ENCODE measurements at regions not wholly inside any gene's neighbourhood (a gene's known extent, or its start where the extent isn't known, plus 50 kb on each side); places are given as distances from the start of the nearest gene placed in this dataset.

GRCh38 chrX:69415698-69416097 is 88.4 kb upstream of the NALF2 start:
- DNase-seq (ENCODE audit: low read depth, low spot score) (no peak), ATAC-seq (no peak)
- Histone ChIP-seq H3K27me3 (ENCODE audit: control insufficient read depth, insufficient read depth, low read length) (no peaks in the 10 kb centered on the region; the same call in 1 of the 2 replicates), H3K4me1 (ENCODE audit: control insufficient read depth, insufficient read depth, low read length) (no peaks in the 10 kb centered on the region), H3K4me3 (ENCODE audit: low read depth in 2 of 2, low read length in 2 of 2) (no peak overlapping the region), H3K9me3 (ENCODE audit: control insufficient read depth, insufficient read depth, low read depth, low read length) (no peaks in the 10 kb centered on the region), H3K27ac (ENCODE audit: low read length) (no peak overlapping the region), H3K36me3 (ENCODE audit: control insufficient read depth, insufficient read depth, low read length) (no peaks in the 10 kb centered on the region)
- intact Hi-C loops (cut with micrococcal nuclease; ENCODE audit: unreplicated experiment): no loop called here
- TF ChIP-seq TCF7L2 (IDR thresholded peaks at IDR 0.05; ENCODE audit: low read depth, low read length) (no peak), SIN3A (IDR thresholded peaks at IDR 0.05; ENCODE audit: borderline replicate concordance, insufficient read depth, low read depth, low read length) (no peak), CTCF (IDR thresholded peaks at IDR 0.05) (no peak), REST (IDR thresholded peaks at IDR 0.05; ENCODE audit: insufficient read depth in 1 of 2, low read depth in 2 of 2, low read length in 1 of 2) (no peak), POLR2AphosphoS5 (IDR thresholded peaks at IDR 0.05; ENCODE audit: low read depth, low read length) (no peak)
- ChIA-PET CTCF (no interaction called here), POLR2A (no interaction called here)
- in situ Hi-C loops (cut with HindIII; ENCODE audit: low pct_unique_long_range_greater_than_20kb, low sequenced_read_pairs): no loop called here
- BruUV-seq (replicated peaks): no TSS peak

GRCh38 chrX:69412661-69413060 is 91.5 kb upstream of the NALF2 start:
- DNase-seq (ENCODE audit: low read depth, low spot score): no peak
- Histone ChIP-seq H3K4me1 (ENCODE audit: control insufficient read depth, insufficient read depth, low read length) (no peaks in the 10 kb centered on the region), H3K27me3 (ENCODE audit: control insufficient read depth, insufficient read depth, low read length) (no peaks in the 10 kb centered on the region), H3K36me3 (ENCODE audit: control insufficient read depth, insufficient read depth, low read length) (no peaks in the 10 kb centered on the region), H3K4me3 (ENCODE audit: low read depth in 2 of 2, low read length in 2 of 2) (no peak overlapping the region), H3K9me3 (ENCODE audit: control insufficient read depth, insufficient read depth, low read depth, low read length) (no peaks in the 10 kb centered on the region), H3K27ac (ENCODE audit: low read length) (no peak overlapping the region)
- ChIA-PET CTCF (no interaction called here), POLR2A (no interaction called here)
- TF ChIP-seq REST (IDR thresholded peaks at IDR 0.05; ENCODE audit: insufficient read depth in 1 of 2, low read depth in 2 of 2, low read length in 1 of 2): no peak
- TF ChIP-seq CTCF (IDR thresholded peaks at IDR 0.05): no peak
- TF ChIP-seq TCF7L2 (IDR thresholded peaks at IDR 0.05; ENCODE audit: low read depth, low read length): no peak
- no peak for TF ChIP-seq SIN3A (IDR thresholded peaks at IDR 0.05; ENCODE audit: borderline replicate concordance, insufficient read depth, low read depth, low read length)
- no peak for TF ChIP-seq POLR2AphosphoS5 (IDR thresholded peaks at IDR 0.05; ENCODE audit: low read depth, low read length)
- no peak for ATAC-seq
- in situ Hi-C loops (cut with HindIII; ENCODE audit: low pct_unique_long_range_greater_than_20kb, low sequenced_read_pairs) (no loop called here), intact Hi-C loops (cut with micrococcal nuclease; ENCODE audit: unreplicated experiment) (no loop called here)
- no TSS peak for BruUV-seq (replicated peaks)
